HG02678 (cell line): ENCODE measurements at regions not wholly inside any gene's neighbourhood (a gene's known extent, or its start where the extent isn't known, plus 50 kb on each side); places are given as distances from the start of the nearest gene placed in this dataset.
"Not testable (repeated sequence)": the region's sequence is repeated elsewhere in the genome, so short reads cannot be mapped to it uniquely, and the experiment has no call there.

Experiments
- ATAC-seq: cut with Tn5 transposase; IDR thresholded peaks from one replicate; pipeline ENCODE4 v1.9.1; 2021; ENCODE audit warnings: mild to moderate bottlenecking, moderate library complexity; ENCODE audit not compliant: unreplicated experiment

- no peak for ATAC-seq
These were observed 971.2 kb upstream of the IGFBP7 start for GRCh38 chr4:58081356-58081755.

DNA sequence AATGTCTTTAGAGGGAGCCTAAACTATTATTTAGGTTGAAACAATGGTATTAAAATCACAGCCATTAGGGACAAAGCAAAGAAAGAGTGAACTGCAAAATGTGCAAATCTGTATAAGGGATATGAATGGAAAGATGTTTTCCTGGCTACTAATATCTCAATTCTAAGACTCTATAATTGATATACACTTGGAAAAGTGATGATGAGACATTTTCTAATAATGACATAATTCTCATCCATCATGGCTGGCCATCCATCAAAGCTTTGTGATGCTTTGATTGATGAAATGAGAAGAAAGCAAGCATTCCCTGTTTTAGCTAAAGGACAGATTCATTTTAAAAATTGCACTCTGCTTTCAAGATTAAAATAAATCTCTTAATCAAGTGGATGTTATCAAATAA is 965.5 kb upstream of the IGFBP7 start:
- no peak for ATAC-seq

- ATAC-seq, result no peak
These were observed 964.2 kb upstream of the IGFBP7 start for GRCh38 chr4:58074382-58074781.

GRCh38 chr4:58070726-58071125 is 960.5 kb upstream of the IGFBP7 start:
- ATAC-seq, result no peak

DNA sequence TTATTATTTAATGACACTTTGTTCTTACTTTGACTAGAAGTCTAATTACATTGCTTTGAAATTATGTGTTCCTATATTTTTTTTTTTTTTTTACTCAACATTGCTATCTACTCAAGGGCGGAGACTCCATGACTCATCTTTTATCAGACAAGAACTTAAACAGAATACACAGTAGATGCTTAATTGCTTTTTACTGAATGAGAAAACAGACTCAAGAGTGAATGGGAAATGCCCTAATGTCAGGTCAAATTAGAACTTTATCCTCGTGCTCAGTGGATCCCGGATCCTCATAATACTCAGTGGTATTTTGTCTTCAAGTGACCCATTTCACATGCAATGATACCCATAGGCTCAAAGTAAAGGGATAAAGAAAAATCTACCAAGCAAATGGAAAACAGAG is 954.5 kb upstream of the IGFBP7 start:
- no peak for ATAC-seq

DNA sequence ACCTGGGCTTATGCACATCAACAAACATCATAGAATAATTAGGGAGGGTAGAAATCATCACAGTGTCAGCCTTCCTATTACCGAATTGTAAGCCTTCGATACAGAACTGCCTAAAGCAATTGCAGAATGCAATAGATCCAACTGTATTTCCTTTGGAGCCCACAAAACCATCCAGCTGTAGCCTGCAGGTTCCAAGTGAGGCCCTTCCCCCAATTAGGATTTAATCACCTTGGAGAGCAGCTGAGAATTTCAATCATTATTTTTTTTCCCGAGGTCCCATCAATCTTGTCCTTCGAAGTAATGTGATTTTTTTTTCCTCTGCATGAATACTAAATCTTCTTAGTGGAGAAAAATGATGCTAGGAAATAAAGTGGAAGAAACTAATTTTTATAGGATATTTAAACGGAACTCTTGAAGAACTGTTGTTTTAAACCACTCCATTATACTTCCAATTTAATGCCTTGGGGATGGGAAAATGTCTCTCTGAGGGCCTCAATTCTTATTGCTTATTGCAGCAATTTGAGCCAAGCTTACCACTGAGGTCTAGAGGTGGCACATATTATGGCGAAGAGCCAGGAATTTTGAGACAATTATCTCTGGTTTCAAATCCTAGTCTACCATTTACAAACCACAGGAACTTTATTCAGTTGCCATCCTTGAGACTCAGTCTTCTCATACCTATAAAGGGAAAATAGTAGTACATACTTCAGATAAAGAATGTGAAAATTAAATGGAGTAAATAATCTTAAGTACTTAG is 953.4 kb upstream of the IGFBP7 start:
- no peak for ATAC-seq

GRCh38 chr4:58061967-58062366 is 951.8 kb upstream of the IGFBP7 start:
- ATAC-seq, result no peak

DNA sequence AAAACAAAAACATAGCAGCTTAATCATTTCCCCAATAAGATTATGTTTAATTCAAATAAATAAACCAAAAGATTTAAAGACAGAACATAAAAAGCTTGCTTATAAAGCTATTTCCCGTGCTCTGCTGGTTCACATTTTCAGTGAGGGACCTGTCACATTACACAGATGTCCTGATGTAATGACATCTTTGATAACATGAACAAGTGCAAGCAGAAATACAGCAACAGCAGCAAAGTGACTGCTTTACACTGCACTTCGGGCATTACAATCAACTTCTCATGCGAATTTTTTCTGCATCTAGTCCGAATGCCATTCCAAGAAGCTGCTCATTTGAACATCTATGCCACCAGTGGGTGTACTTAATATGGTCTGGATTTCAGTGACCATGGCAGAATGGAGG is 940.3 kb upstream of the IGFBP7 start:
- no peak for ATAC-seq

DNA sequence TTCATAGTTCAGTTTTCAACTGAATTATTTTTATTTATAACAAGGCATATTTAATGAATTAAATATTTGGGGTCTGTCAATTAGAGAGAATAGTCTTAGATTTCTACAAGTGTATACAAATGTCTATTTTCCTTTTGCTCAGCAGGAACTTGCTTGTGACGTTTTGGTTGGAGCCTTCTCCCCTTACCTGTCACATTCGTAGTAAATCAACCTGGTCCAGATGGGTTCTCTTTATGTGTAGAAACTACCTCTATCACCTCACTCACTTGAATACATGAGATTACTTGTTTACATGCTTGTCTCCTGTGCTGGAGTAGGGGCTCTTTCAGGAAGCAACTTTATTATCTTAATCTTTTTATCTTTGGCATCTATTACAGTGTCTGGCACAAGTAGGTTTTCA is 938.3 kb upstream of the IGFBP7 start:
- ATAC-seq, result no peak

DNA sequence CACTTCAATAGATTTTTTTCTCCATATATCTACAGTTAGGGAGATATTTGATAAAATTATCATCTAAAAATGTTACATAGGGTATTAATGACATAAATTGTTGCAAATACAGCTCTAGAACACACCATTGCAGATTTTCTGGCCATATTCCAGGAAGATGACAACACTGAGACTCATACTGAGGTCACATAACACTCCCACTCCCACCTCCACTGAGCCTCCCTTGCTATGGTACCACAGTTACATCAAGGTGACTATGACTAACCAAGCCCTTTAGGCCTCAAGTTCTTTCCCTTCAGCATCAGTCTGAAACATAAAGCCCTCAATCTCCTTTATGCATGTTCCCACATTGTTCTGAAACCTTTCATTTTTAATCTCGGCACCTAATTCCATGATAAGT is 932.0 kb upstream of the IGFBP7 start:
- ATAC-seq, result no peak

DNA sequence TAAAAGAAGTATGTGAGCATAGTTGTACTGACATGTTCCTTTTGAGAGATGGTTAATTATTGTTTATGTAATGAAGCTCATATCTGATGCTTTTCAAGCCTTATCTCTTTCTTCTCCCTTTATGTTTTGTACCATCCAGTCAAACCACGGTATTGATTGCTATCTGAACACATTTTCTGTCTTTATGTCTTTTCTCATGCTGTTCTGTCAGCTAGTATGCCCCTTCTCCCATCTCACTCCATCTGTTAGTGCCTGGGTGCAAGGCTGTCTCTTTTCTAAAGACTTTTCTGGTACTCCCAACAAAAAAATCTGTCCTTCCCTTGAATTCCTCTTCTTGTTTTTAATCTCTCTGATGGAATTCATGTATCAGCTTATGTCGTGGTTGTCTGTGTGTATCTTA is 883.8 kb upstream of the IGFBP7 start:
- no peak for ATAC-seq

- ATAC-seq, result no peak
These were observed 879.2 kb upstream of the IGFBP7 start for GRCh38 chr4:57989430-57989829.

DNA sequence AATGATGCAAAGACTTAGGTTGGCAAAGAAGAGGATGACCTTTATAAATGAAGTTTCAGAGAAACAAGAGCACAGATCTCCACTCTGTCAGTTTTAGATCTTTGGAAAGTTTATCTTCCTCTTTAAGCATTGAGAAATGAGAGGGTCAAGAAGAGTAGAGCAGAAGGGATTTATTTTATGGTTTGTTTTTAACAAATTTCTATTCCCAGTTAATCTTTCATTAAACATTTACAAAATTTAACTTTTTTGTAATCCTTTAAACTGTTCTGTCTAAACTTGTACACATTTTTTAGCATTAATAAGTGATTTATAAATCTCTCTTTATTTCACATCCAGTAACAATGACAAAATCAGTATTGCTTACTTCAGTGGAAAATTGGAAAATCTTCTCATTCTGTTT is 875.0 kb upstream of the IGFBP7 start:
- no peak for ATAC-seq

GRCh38 chr4:57981123-57981522 is 870.9 kb upstream of the IGFBP7 start:
- ATAC-seq, result no peak

- no peak for ATAC-seq
These were observed 864.6 kb upstream of the IGFBP7 start for GRCh38 chr4:57974821-57975220.

DNA sequence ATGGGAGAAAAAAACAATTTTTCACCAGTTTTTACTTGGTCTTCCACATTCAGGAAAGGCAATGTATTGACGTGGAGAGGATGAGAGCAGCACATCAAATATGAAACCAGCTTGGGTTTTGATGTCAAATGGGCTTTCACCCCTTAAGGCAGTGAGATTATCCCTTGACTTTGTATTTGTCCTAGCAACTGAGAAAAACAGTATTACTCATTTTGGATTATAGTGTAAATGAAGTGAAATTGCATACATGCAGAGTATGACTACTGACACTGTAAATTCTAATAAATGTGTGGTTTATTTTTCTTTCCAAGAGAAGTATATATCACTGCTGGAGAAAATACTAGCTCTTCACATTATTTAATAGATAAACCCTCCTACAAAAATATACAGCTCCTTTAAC is 863.6 kb upstream of the IGFBP7 start:
- ATAC-seq, result no peak

GRCh38 chr4:57971261-57971660 is 861.1 kb upstream of the IGFBP7 start:
- ATAC-seq, result no peak

DNA sequence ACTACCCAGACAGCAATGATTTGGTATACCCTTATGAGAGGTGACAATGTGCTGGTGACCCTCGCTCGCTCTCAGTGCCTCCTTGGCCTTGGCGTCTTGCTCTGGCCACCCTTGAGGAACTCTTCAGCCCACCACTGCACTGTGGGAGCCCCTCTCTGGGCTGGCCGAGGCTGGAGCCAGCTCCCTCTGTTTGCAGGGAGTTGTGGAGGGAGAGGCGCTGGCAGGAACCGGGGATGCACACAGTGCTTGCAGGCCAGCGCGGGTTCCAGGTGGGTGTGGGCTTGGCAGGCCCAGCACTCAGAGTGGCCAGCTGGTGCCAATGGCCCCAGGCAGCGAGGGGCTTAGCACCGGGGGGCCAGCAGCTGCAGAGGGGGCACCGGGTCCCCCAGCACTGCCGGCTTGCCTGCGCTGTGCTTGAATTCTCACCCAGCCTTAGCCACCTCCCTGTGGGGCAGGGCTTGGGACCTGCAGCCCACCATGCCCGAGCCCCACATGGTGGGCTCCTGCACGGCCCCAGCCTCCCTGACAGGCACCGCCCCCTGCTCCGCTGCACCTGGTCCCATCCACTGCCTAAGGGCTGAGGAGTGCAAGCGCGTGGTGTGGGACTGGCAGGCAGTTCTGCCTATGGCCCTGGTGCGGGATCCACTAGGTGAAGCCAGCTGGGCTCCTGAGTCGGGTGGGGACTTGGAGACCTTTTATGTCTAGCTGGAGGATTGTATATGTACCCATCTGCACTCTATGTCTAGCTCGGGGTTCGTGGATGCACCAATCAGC is 857.0 kb upstream of the IGFBP7 start:
- ATAC-seq, result no peak

DNA sequence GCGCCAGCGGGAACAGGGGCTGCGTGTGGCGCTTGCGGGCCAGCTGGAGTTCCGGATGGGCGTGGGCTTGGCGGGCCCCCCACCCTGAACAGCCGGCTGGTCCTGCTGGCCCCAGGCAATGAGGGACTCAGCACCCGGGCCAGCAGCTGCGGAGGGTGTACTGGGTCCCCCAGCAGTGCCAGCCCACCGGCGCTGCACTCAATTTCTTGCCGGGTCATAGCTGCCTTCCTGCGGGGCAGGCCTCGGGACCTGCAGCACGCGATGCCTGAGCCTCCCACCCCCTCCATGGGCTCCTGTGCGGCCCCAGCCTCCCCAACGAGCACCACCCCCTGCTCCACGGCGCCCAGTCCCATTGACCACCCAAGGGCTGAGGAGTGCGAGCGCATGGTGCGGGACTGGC is 855.2 kb upstream of the IGFBP7 start:
- not testable (repeated sequence) for ATAC-seq

GRCh38 chr4:57945298-57945697 is 835.1 kb upstream of the IGFBP7 start:
- ATAC-seq, result no peak

- no peak for ATAC-seq
These were observed 833.5 kb upstream of the IGFBP7 start for GRCh38 chr4:57943682-57944081.

- ATAC-seq, result not testable (repeated sequence)
These were observed 827.1 kb upstream of the IGFBP7 start for GRCh38 chr4:57937326-57937725.
